Muscle layer of colon (tissue), 2 donors: ENCODE measurements at regions not wholly inside any gene's neighbourhood (a gene's known extent, or its start where the extent isn't known, plus 50 kb on each side); places are given as distances from the start of the nearest gene placed in this dataset.
A peak's percentile ranks its signal among the peaks of the same experiment; 100 is the strongest.

Experiments used
- H3K27ac ChIP-seq: one replicate; pipeline ENCODE4 v1.7.0; 2013; ENCODE audit warnings: low read depth, mild to moderate bottlenecking, low read length, moderate library complexity
- H3K27me3 ChIP-seq, 2 donors: one replicate each; pipeline ENCODE4 v1.7.0; 2013; ENCODE audit warnings: low read length in 2 of 2, mild to moderate bottlenecking in 2 of 2; ENCODE audit not compliant: insufficient read depth in 2 of 2, control insufficient read depth in 1 of 2
- H3K36me3 ChIP-seq: one replicate; pipeline ENCODE4 v1.7.0; 2013; ENCODE audit warnings: mild to moderate bottlenecking, low read length; ENCODE audit not compliant: insufficient read depth
- H3K4me1 ChIP-seq: one replicate; pipeline ENCODE4 v1.7.0; 2013; ENCODE audit warnings: mild to moderate bottlenecking, low read length; ENCODE audit not compliant: insufficient read depth
- H3K4me3 ChIP-seq, 2 donors: one replicate each; pipeline ENCODE4 v1.7.0; 2013; ENCODE audit warnings: low read length in 2 of 2, low read depth in 1 of 2, mild to moderate bottlenecking in 1 of 2, moderate library complexity in 1 of 2
- H3K9ac ChIP-seq: one replicate; pipeline ENCODE4 v1.7.0; 2013; ENCODE audit warnings: low read length
- H3K9me3 ChIP-seq: one replicate; pipeline ENCODE4 v1.7.0; 2013; ENCODE audit warnings: mild to moderate bottlenecking, low read length
- donor health status: abdominal sarcoma.
- donor health status: Adenocarcinoma of cecum.

DNA sequence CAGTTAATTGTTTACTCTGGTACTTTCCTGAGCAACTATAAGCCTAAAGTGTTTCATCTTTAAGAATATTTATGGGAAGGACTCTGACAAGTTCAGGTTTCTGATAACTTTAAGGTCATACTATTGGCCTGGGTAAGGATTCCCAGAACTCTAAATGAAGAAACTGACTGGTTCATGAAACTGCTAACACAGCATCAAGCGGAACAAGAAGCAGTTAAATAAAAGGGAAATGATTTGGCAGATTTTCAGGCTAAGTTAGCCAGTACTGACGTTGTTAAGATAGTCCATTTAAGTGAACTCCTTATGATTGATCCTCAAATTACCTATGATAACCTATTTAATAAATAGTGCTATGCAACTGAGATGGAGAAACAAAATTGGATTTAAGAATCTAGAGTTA, 101.6 kb upstream of the CES5A start:
- H3K9ac ChIP-seq = no peak overlapping the region
- H3K27ac ChIP-seq = no peak overlapping the region
- no peaks in the 10 kb centered on the region for H3K4me1 ChIP-seq
- no peaks in the 10 kb centered on the region for H3K27me3 ChIP-seq
- H3K36me3 ChIP-seq = no peaks in the 10 kb centered on the region
- no peaks in the 10 kb centered on the region for H3K9me3 ChIP-seq
- H3K4me3 ChIP-seq = no peak overlapping the region

DNA sequence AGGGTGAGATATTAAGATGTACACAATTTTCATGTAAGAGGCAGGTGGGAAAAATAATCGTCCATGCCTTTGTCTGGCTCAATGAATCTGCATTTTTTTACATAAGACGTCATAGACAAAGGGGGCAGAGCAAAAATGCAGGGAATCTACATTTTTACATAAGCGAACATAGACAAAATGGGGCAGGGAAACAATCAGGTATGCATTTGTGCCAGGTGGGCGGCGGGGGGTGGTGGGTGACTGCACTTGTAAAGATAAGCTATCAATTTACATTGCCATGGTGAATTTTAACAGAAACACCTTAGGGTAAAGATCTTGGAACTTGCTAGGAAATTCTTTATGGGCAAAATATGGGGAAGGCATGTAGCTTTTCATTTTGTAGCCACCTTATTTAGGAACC, 96.3 kb upstream of the CES5A start:
- no peak overlapping the region for H3K27ac ChIP-seq
- H3K36me3 ChIP-seq = no peaks in the 10 kb centered on the region

DNA sequence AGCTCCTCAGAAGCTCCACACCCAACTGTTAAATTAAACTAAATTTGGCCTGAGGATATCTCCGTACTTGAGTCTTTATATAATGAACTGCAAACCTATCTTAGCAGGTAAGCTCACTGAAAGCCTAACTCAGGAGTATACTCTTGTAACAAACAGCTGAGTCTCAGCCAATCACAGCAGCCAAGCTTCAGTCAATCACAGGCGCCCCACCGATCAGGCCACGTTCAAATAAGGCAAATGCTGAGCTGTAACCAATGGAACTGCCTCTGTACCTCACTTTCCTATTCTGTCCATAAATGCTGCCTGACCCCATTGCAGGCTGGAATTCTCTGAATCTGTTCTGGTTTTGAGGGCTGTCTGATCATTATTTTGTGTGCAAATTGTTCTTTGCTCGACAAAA, 93.0 kb upstream of the CES5A start:
- no peak overlapping the region for H3K9ac ChIP-seq

More for the DNA sequence above, 96.3 kb upstream of the CES5A start:
- no peaks in the 10 kb centered on the region for H3K27me3 ChIP-seq
- no peak overlapping the region for H3K4me3 ChIP-seq
- H3K9me3 ChIP-seq = no peaks in the 10 kb centered on the region
- no peak overlapping the region for H3K9ac ChIP-seq
- H3K4me1 ChIP-seq = no peaks in the 10 kb centered on the region

DNA sequence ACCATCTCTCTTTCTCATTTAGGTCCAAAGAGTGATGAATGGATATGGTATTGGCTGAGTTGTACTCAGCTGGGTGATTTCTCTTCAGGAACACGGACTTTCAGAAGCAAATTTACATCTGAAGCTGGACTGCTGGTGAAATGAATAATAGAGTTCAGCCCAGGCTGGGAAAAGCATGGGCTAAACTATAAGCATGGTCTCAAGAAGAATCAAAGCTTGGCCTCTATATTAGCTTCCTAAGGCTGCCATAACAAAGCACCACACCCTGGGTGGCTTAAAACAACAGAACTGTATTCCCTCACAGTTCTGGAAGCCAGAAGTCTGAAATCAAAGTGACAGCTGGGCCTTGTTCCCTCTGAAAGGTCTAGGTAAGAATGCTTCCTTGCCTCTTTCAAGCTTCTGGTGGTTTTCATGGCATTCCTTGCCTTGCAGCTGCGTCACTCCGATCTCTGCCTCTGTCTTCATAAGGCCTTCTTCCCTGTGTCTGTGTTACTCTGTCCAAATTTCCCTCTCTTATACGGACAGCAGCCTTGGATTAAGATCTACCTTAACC, 89.8 kb upstream of the CES5A start:
- H3K9ac ChIP-seq = no peak overlapping the region
- no peaks in the 10 kb centered on the region for H3K36me3 ChIP-seq
- no peak overlapping the region for H3K4me3 ChIP-seq
- no peaks in the 10 kb centered on the region for H3K9me3 ChIP-seq
- no peaks in the 10 kb centered on the region for H3K27me3 ChIP-seq
- peaks cover 10% of the 10 kb centered on the region for H3K4me1 ChIP-seq
- no peak overlapping the region for H3K27ac ChIP-seq

More for the DNA sequence above, 93.0 kb upstream of the CES5A start:
- Histone ChIP-seq H3K4me1 (peaks cover 10% of the 10 kb centered on the region), H3K27ac (no peak overlapping the region), H3K4me3 (no peak overlapping the region), H3K36me3 (no peaks in the 10 kb centered on the region), H3K9me3 (no peaks in the 10 kb centered on the region), H3K27me3 (no peaks in the 10 kb centered on the region)

DNA sequence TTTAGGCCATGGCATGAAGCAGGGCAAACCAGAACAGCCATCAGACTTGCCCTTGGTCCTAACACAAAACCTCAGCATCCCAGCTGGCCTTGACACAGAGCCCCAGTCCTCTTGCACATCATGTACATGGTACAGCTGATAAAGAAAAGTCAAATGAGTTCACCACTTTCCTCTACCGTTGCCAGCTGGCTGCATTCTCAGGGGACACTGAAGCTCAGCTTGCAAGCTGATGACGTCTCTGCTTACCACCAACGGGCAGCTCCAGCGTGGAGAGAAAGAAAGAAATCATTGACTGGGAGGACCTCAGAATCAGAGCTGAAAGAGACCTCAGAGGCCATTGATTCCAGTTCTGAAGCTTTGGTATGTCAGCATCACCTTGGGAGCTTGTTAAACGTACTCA, 80.7 kb upstream of the CES5A start:
- Histone ChIP-seq H3K9me3 (no peaks in the 10 kb centered on the region), H3K27ac (no peak overlapping the region), H3K36me3 (no peaks in the 10 kb centered on the region), H3K4me3 (no peak overlapping the region), H3K9ac (no peak overlapping the region), H3K27me3 (no peaks in the 10 kb centered on the region), H3K4me1 (no peaks in the 10 kb centered on the region)

DNA sequence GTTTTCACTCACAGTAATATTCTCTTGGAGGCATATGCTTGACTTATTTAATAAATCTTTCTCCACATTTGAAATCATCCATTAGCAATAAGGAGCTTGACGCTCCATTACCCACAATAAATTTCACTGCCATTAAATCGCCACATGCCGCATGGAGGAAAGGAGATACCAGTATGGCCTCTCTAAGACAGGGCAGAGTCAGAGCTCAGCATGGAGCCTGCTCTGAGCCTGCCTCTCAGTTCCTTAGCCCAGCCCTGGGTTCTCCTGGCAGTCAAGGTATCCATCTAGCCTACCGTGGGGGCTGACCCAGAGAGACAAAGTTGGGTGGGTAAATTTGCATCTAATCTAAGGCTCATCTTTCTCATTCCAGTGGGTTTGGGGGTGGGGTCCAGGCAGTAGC, 80.3 kb upstream of the CES5A start:
- Histone ChIP-seq H3K27me3 (no peaks in the 10 kb centered on the region), H3K4me3 (no peak overlapping the region), H3K27ac (no peak overlapping the region), H3K9ac (no peak overlapping the region), H3K36me3 (no peaks in the 10 kb centered on the region), H3K9me3 (no peaks in the 10 kb centered on the region), H3K4me1 (no peaks in the 10 kb centered on the region)

DNA sequence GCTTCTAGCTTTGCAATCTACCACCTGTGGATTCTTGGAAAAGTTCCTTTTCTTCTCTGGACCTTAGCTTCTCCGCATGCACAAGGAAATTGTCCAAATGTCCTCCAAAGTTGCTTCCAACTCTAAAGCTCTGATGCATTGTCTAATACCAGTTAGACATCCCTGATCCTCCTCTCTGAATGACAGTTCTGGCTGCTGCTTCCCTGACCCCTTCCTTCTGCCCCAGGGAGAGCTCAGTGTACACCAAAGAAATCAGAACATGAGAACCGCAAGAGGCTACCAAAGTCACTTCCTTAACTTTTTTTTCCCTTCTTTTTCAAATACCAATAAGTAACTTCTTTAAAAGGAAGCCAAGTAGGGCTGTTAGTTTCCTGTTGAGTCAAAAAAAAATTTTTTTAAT, 79.7 kb upstream of the CES5A start:
- H3K27me3 ChIP-seq = no peaks in the 10 kb centered on the region
- H3K9me3 ChIP-seq = no peaks in the 10 kb centered on the region
- no peaks in the 10 kb centered on the region for H3K36me3 ChIP-seq
- H3K4me3 ChIP-seq = no peak overlapping the region
- no peak overlapping the region for H3K27ac ChIP-seq
- H3K4me1 ChIP-seq = no peaks in the 10 kb centered on the region
- no peak overlapping the region for H3K9ac ChIP-seq

DNA sequence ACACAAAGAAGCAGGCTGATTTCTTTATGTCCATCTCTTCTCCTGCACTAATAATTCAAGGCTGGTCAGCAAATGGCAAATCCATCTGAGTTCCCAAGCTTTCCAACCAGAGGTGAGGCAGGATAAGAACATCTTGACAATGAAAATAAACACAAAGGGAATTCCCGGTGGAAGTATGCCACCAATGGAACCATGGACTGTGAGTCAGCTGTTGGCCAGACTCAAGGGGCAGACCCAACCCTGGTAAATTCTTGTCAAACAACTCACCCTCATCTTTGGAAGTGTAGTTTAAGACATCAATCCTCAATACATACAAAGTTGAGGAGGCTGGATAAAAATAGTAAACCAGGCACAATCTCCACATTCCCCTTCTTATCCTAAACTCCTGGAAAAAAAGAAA, 74.3 kb upstream of the CES5A start:
- Histone ChIP-seq H3K27me3 (no peaks in the 10 kb centered on the region), H3K9me3 (no peaks in the 10 kb centered on the region), H3K27ac (no peak overlapping the region), H3K9ac (no peak overlapping the region), H3K36me3 (no peaks in the 10 kb centered on the region), H3K4me3 (no peak overlapping the region), H3K4me1 (peaks cover 3% of the 10 kb centered on the region)

DNA sequence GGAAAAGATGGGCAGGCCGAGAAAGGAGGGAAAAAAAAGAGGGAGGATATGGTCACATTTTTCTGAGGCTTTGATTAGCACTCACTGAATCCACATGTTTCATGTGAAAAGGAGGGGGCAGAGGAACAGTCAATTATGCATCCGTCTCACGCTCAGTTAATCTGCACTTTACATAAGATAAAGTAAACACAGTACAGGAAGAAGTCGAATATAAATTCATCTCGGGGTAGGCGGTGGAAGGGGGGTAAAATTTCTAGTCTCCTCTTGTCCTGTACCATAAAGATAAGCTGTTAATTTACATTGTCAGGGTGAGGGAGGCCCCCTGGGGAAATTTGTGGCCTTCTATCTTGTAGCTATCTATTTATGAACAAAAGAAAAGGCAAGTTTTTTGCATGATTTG, 73.1 kb upstream of the CES5A start:
- Histone ChIP-seq H3K4me3 (no peak overlapping the region), H3K36me3 (no peaks in the 10 kb centered on the region), H3K27me3 (no peaks in the 10 kb centered on the region), H3K27ac (no peak overlapping the region), H3K9ac (no peak overlapping the region), H3K9me3 (no peaks in the 10 kb centered on the region), H3K4me1 (peaks cover 5% of the 10 kb centered on the region)

DNA sequence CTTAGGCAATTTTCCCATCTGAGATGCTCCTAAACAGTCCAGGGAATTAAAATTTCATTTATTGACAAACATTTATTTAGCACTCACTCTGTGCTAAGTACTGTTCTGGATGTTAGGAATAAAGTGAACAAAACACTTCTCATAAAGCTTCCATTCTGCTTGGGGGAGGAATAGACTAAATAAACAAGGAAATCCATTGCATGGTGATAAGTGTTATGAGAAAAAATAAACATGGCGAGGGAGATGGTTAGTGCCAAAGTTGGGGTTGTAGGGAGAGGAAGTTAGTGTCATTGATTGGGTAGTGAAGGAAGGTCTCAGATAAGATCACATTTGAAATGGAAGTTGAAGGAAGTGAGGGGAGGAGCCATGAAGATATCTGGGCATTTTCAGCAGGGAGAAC, 72.2 kb upstream of the CES5A start:
- H3K36me3 ChIP-seq = no peaks in the 10 kb centered on the region
- peaks cover 5% of the 10 kb centered on the region for H3K4me1 ChIP-seq
- H3K27ac ChIP-seq = no peak overlapping the region
- H3K9me3 ChIP-seq = no peaks in the 10 kb centered on the region
- H3K9ac ChIP-seq = no peak overlapping the region
- no peaks in the 10 kb centered on the region for H3K27me3 ChIP-seq
- no peak overlapping the region for H3K4me3 ChIP-seq

DNA sequence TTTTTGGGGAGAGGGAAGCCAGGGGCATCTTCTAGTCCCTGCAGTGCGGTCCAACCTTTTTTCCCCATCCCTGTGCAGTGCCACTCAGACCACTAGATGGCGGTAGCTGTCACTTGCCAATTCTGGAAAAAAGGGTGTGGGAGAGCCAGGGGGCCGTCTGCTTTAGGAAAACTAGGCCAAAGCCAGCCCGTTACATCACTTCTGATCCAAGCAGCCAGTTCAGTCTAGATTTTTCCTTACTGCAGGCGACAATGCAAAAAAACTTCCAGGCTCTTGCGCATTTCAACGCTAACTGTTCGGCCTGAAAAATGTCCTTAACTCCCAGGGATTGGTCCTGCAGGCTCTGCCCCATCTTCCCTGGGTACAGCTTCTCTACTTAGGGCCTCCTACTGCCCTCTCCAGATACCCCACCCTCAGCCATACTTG, 69.2 kb upstream of the CES5A start:
- no peaks in the 10 kb centered on the region for H3K27me3 ChIP-seq
- H3K9me3 ChIP-seq = no peaks in the 10 kb centered on the region
- H3K27ac ChIP-seq = peak overlapping the region; percentile 70
- peaks cover 5% of the 10 kb centered on the region for H3K4me1 ChIP-seq
- H3K36me3 ChIP-seq = no peaks in the 10 kb centered on the region
- no peak overlapping the region for H3K9ac ChIP-seq
- H3K4me3 ChIP-seq = no peak overlapping the region

DNA sequence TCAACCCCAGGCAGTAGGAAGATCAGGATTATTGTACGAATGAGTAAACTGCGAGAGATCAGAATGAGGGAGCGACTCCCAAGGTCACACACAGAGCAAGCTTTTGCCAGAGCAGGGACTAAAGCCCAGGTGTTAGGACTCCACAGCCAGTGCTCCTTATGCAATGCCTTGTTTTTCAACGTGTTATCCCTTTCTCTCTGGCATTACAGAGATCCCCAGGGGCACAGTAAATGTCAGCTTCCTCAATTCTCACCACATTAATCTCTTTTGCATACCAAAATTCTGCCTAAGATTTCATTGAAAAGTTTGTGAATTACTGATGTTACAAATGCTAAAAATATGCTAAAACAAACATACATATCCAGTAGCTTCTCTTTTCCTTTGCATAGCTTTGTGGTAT, 68.1 kb upstream of the CES5A start:
- H3K9ac ChIP-seq = no peak overlapping the region
- H3K36me3 ChIP-seq = no peaks in the 10 kb centered on the region
- no peaks in the 10 kb centered on the region for H3K9me3 ChIP-seq
- H3K27ac ChIP-seq = no peak overlapping the region
- no peaks in the 10 kb centered on the region for H3K27me3 ChIP-seq
- peaks cover 5% of the 10 kb centered on the region for H3K4me1 ChIP-seq
- H3K4me3 ChIP-seq = no peak overlapping the region
